ENCODE measurements at regions not wholly inside any gene's neighbourhood (a gene's known extent, or its start where the extent isn't known, plus 50 kb on each side); places are given as distances from the start of the nearest gene placed in this dataset.
"Not testable (repeated sequence)": the region's sequence is repeated elsewhere in the genome, so short reads cannot be mapped to it uniquely, and the experiment has no call there.

DNA sequence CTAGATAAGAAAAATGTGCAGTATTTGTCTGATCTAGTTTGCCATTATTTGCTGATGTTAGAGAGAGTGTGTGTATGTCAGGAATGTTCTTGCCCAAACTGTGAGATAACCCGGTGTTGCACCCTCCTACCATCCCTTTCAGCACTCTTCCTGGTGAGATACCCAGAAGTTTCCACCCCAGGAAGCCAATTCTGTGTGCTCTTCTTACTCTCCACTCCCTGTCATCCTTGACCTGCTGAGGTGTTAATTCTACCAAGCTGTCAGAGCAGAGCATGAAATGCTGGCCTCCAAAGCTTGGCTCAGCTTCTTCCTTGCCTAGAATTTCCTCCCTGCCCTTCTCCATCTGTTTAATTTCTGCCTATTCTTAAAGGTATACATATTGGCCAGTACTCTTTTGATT is 237.3 kb upstream of the CNR1 start:
- H3K9me3 ChIP-seq (ENCODE audit: control insufficient read depth, insufficient read depth, low read depth, low read length), result no peaks in the 10 kb centered on the region
- no peak overlapping the region for H3K27ac ChIP-seq (ENCODE audit: insufficient read depth, low read length)
- H3K4me2 ChIP-seq (ENCODE audit: extremely low read depth, insufficient read depth, low read length), result no peak overlapping the region
- H3K36me3 ChIP-seq (ENCODE audit: control insufficient read depth, insufficient read depth, low read length), result no peaks in the 10 kb centered on the region
- no peak overlapping the region for H3K4me3 ChIP-seq (replicated peaks in 1 of 4; ENCODE audit: control extremely low read depth in 1 of 4, insufficient read depth in 1 of 4, low read depth in 3 of 4, low read length in 4 of 4)
- H3K27me3 ChIP-seq (ENCODE audit: control insufficient read depth, insufficient read depth, low read length), result no peaks in the 10 kb centered on the region
- no peaks in the 10 kb centered on the region for H3K4me1 ChIP-seq (ENCODE audit: control insufficient read depth, extremely low read depth, insufficient read depth, low read length)
- TF ChIP-seq EZH2 (IDR thresholded peaks at IDR 0.05; ENCODE audit: low read length, missing control alignments), result no peak
- TF ChIP-seq, protein P1, sequence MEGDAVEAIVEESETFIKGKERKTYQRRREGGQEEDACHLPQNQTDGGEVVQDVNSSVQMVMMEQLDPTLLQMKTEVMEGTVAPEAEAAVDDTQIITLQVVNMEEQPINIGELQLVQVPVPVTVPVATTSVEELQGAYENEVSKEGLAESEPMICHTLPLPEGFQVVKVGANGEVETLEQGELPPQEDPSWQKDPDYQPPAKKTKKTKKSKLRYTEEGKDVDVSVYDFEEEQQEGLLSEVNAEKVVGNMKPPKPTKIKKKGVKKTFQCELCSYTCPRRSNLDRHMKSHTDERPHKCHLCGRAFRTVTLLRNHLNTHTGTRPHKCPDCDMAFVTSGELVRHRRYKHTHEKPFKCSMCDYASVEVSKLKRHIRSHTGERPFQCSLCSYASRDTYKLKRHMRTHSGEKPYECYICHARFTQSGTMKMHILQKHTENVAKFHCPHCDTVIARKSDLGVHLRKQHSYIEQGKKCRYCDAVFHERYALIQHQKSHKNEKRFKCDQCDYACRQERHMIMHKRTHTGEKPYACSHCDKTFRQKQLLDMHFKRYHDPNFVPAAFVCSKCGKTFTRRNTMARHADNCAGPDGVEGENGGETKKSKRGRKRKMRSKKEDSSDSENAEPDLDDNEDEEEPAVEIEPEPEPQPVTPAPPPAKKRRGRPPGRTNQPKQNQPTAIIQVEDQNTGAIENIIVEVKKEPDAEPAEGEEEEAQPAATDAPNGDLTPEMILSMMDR (conservative IDR thresholded peaks at IDR 0.05 in 1 of 2, IDR thresholded peaks at IDR 0.05 in 1 of 2; ENCODE audit: low read depth in 1 of 2, low read length in 2 of 2), result no peak
- no peaks in the 10 kb centered on the region for H3K79me2 ChIP-seq (ENCODE audit: control insufficient read depth, insufficient read depth, low read length)
- no peaks in the 10 kb centered on the region for H4K20me1 ChIP-seq (ENCODE audit: control insufficient read depth, extremely low read depth, insufficient read depth, low read length)
- H3K9ac ChIP-seq (ENCODE audit: insufficient read depth, low read length), result no peak overlapping the region
- peak in 1 of 2 donors; percentile 4 for DNase-seq (ENCODE audit: low read depth in 2 of 2)
- no peak overlapping the region for H2AFZ ChIP-seq (ENCODE audit: low read length)

DNA sequence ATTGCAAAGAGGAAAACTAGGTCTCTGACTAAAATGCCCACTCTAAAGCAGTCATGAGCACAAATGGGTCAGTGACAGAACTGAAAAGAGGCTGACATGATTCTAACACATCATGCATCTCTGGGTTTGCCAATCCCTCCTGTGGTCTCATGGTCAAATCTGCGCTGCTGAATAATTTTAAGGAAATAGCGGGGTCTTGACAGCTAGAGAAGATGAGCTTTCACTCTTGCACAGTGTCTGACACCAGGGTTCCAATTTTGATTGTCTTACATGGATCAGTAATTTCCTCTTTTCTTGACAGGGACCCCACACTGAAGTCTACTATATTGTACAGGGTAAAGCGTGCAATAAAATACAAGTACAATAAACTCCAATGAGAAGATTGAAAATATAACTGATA is 236.8 kb upstream of the CNR1 start:
- Histone ChIP-seq H2AFZ (ENCODE audit: low read length) (no peak overlapping the region), H4K20me1 (ENCODE audit: control insufficient read depth, extremely low read depth, insufficient read depth, low read length) (no peaks in the 10 kb centered on the region), H3K9ac (ENCODE audit: insufficient read depth, low read length) (no peak overlapping the region), H3K27ac (ENCODE audit: insufficient read depth, low read length) (no peak overlapping the region), H3K4me2 (ENCODE audit: extremely low read depth, insufficient read depth, low read length) (no peak overlapping the region), H3K4me3 (replicated peaks in 1 of 4; ENCODE audit: control extremely low read depth in 1 of 4, insufficient read depth in 1 of 4, low read depth in 3 of 4, low read length in 4 of 4) (no peak overlapping the region), H3K9me3 (ENCODE audit: control insufficient read depth, insufficient read depth, low read depth, low read length) (no peaks in the 10 kb centered on the region), H3K4me1 (ENCODE audit: control insufficient read depth, extremely low read depth, insufficient read depth, low read length) (no peaks in the 10 kb centered on the region), H3K27me3 (ENCODE audit: control insufficient read depth, insufficient read depth, low read length) (no peaks in the 10 kb centered on the region), H3K79me2 (ENCODE audit: control insufficient read depth, insufficient read depth, low read length) (no peaks in the 10 kb centered on the region), H3K36me3 (ENCODE audit: control insufficient read depth, insufficient read depth, low read length) (no peaks in the 10 kb centered on the region)
- DNase-seq (ENCODE audit: low read depth in 2 of 2), result no peak
- no peak for TF ChIP-seq EZH2 (IDR thresholded peaks at IDR 0.05; ENCODE audit: low read length, missing control alignments)
- TF ChIP-seq, protein P1 (conservative IDR thresholded peaks at IDR 0.05 in 1 of 2, IDR thresholded peaks at IDR 0.05 in 1 of 2; ENCODE audit: low read depth in 1 of 2, low read length in 2 of 2), result no peak

DNA sequence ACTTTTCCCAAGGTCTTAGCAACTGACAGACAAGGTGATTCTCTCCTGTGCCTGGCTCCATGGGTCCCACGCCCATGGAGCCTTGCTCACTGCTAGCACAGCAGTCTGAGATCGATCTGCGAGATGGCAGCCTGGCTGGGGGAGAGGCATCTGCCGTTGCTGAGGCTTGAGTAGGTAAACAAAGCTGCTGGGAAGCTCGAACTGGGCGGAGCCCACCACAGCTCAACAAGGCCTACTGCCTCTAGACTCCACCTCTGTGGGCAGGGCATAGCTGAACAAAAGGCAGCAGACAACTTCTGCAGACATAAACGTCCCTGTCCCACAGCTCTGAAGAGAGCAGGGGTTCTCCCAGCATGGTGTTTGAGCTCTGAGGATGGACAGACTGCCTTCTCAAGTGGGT is 224.9 kb upstream of the CNR1 start:
- H3K27me3 ChIP-seq (ENCODE audit: control insufficient read depth, insufficient read depth, low read length); H2AFZ ChIP-seq (ENCODE audit: low read length); H3K79me2 ChIP-seq (ENCODE audit: control insufficient read depth, insufficient read depth, low read length); H3K9ac ChIP-seq (ENCODE audit: insufficient read depth, low read length); H4K20me1 ChIP-seq (ENCODE audit: control insufficient read depth, extremely low read depth, insufficient read depth, low read length); H3K4me3 ChIP-seq (replicated peaks in 1 of 4; ENCODE audit: control extremely low read depth in 1 of 4, insufficient read depth in 1 of 4, low read depth in 3 of 4, low read length in 4 of 4); DNase-seq (ENCODE audit: low read depth in 2 of 2); H3K27ac ChIP-seq (ENCODE audit: insufficient read depth, low read length); H3K4me2 ChIP-seq (ENCODE audit: extremely low read depth, insufficient read depth, low read length); H3K4me1 ChIP-seq (ENCODE audit: control insufficient read depth, extremely low read depth, insufficient read depth, low read length); H3K9me3 ChIP-seq (ENCODE audit: control insufficient read depth, insufficient read depth, low read depth, low read length); H3K36me3 ChIP-seq (ENCODE audit: control insufficient read depth, insufficient read depth, low read length): not testable (repeated sequence)

DNA sequence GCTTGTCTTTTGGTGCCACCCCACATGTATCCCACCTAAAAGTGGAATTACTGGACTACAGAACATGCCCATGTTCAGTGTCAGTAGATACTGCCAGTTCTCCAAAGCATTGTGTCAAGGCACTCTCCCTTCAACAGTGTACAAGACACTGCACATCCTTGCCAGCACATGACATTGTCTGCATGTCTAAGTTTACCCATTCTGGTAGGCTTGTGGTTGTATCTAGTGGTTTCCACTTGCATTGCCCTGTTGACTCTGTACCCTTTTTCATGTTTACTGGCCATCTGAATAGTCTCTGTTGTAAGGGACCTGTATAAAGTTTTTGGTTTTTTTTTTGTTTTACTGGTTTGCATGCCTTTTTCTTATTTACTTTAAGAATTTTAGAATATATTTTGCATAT is 222.4 kb upstream of the CNR1 start:
- H3K79me2 ChIP-seq (ENCODE audit: control insufficient read depth, insufficient read depth, low read length), result no peaks in the 10 kb centered on the region
- DNase-seq (ENCODE audit: low read depth in 2 of 2), result no peak

More for the DNA sequence above, 222.4 kb upstream of the CNR1 start:
- no peak overlapping the region for H3K27ac ChIP-seq (ENCODE audit: insufficient read depth, low read length)
- no peaks in the 10 kb centered on the region for H3K9me3 ChIP-seq (ENCODE audit: control insufficient read depth, insufficient read depth, low read depth, low read length)
- no peak overlapping the region for H2AFZ ChIP-seq (ENCODE audit: low read length)
- no peaks in the 10 kb centered on the region for H3K36me3 ChIP-seq (ENCODE audit: control insufficient read depth, insufficient read depth, low read length)
- no peak overlapping the region for H3K9ac ChIP-seq (ENCODE audit: insufficient read depth, low read length)
- H3K4me1 ChIP-seq (ENCODE audit: control insufficient read depth, extremely low read depth, insufficient read depth, low read length), result no peaks in the 10 kb centered on the region
- TF ChIP-seq, protein P1 (conservative IDR thresholded peaks at IDR 0.05 in 1 of 2, IDR thresholded peaks at IDR 0.05 in 1 of 2; ENCODE audit: low read depth in 1 of 2, low read length in 2 of 2), result no peak
- TF ChIP-seq EZH2 (IDR thresholded peaks at IDR 0.05; ENCODE audit: low read length, missing control alignments), result no peak
- H3K4me3 ChIP-seq (replicated peaks in 1 of 4; ENCODE audit: control extremely low read depth in 1 of 4, insufficient read depth in 1 of 4, low read depth in 3 of 4, low read length in 4 of 4), result no peak overlapping the region
- no peaks in the 10 kb centered on the region for H4K20me1 ChIP-seq (ENCODE audit: control insufficient read depth, extremely low read depth, insufficient read depth, low read length)
- H3K27me3 ChIP-seq (ENCODE audit: control insufficient read depth, insufficient read depth, low read length), result no peaks in the 10 kb centered on the region
- no peak overlapping the region for H3K4me2 ChIP-seq (ENCODE audit: extremely low read depth, insufficient read depth, low read length)

Measured in fibroblast of lung (primary cell).